AG09309 (cell line): ENCODE measurements at regions not wholly inside any gene's neighbourhood (a gene's known extent, or its start where the extent isn't known, plus 50 kb on each side); places are given as distances from the start of the nearest gene placed in this dataset.

Experiments used
- DNase-seq: peaks from one replicate; pipeline ENCODE4 v3.0.0-alpha.2; 2010; ENCODE audit warnings: low read depth
- H3K4me3 ChIP-seq: 2 replicates; pipeline ENCODE4 v1.5.1; 2011; ENCODE audit warnings: mild to moderate bottlenecking, low read depth, low read length, moderate library complexity; ENCODE audit not compliant: control insufficient read depth
- CTCF ChIP-seq: IDR thresholded peaks from 2 replicates; pipeline ENCODE4 v1.5.1; 2011; ENCODE audit warnings: mild to moderate bottlenecking, low read depth, low read length, inconsistent platforms; ENCODE audit not compliant: insufficient read depth, control insufficient read depth; ENCODE audit errors: missing control alignments

- TF ChIP-seq CTCF, result no peak
- DNase-seq, result no peak
- no peak overlapping the region for H3K4me3 ChIP-seq
These were observed 338.9 kb upstream of the DCC start for GRCh38 chr18:52001106-52001505.

DNA sequence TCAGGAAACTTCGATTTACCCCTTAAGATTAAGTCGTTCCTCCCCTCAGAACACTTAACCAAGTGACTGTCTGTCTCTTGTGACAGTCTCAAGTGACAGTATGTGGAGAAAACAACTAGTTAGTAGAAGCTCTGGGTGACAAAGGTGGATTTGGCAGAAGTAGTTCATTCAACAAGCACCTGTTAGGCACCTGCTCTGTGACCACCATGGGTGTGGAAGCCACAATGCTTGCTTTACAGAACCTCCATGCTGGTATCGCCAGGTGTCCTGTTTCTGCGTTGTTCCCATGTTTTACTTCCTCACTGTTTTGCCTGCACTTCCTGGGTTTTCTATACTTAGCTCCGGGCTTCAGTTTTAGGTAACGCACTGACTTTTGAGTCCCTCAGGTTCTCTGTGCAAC is 337.4 kb upstream of the DCC start:
- DNase-seq, result no peak
- TF ChIP-seq CTCF, result no peak
- H3K4me3 ChIP-seq, result no peak overlapping the region

DNA sequence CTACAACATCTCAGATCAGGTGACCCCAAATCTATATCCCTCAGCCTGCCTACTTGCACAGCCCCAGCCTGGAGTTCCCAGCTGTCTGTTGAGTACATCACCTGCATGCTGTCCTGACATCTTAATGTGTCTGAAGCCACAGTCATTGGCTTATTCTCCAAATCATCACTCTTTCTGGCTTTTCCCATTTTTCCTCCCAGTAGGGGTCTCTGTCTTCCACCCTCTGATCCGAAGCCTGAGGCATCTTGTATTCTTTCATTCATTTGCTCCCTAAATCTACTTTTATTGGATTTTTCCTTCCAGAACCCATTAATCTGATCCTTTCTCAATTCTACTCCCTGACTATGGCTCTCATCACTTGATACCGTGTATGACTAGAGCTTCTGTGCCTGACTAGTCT is 332.9 kb upstream of the DCC start:
- no peak overlapping the region for H3K4me3 ChIP-seq
- no peak for TF ChIP-seq CTCF
- DNase-seq, result no peak

DNA sequence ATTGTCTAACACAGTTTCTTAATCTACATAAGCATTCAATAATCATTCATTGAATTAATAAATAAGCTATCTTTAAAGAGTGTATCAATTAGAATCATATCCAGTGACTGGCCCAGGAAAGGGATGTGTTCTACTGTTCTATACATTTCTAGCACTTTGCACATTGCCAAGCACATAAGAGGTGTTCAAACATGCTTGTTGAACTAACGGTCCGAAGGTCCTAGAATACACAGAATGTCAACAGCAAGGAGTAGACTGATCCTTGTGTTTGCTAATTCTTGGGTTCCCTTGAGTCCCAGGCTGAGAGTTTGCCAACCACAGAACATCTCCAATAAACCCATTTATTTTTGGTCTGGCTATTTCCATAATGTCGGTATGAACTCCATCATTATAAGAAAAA is 331.7 kb upstream of the DCC start:
- no peak for DNase-seq
- H3K4me3 ChIP-seq, result no peak overlapping the region
- TF ChIP-seq CTCF, result no peak

GRCh38 chr18:52008736-52009135 is 331.3 kb upstream of the DCC start:
- no peak for TF ChIP-seq CTCF
- H3K4me3 ChIP-seq, result no peak overlapping the region
- no peak for DNase-seq

DNA sequence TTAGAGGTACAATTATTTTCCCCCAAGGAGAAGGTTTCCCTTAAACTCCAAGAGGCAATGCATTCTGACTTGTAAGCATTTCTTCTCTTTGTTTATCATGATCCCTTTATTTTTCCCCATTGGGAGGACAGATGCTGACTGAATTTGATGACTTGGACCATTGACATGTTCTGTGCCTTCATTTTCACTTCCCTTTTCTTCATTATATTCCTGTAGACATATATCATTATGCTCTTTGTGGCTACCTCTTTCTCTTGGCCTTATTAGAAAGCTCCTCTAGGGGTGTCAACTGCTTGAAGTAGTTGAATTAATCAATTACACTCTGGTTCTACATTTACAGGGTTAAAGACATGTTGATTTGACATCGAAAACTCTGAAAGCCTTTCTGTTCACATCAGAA is 330.0 kb upstream of the DCC start:
- TF ChIP-seq CTCF, result no peak
- H3K4me3 ChIP-seq, result no peak overlapping the region
- no peak for DNase-seq

- no peak for DNase-seq
- no peak for TF ChIP-seq CTCF
- no peak overlapping the region for H3K4me3 ChIP-seq
These were observed 293.9 kb upstream of the DCC start for GRCh38 chr18:52045946-52046675.
